ENCODE measurements at regions not wholly inside any gene's neighbourhood (a gene's known extent, or its start where the extent isn't known, plus 50 kb on each side); places are given as distances from the start of the nearest gene placed in this dataset.

- H3K4me1 Mint-ChIP-seq (ENCODE audit: low read depth) = no peaks in the 10 kb centered on the region
- peaks cover 4% of the 10 kb centered on the region for H3K27me3 Mint-ChIP-seq (ENCODE audit: low read depth)
- DNase-seq (ENCODE audit: low spot score) = no peak
- no peak overlapping the region for H3K27ac Mint-ChIP-seq (ENCODE audit: unreplicated experiment)
- H3K9me3 Mint-ChIP-seq (ENCODE audit: low read depth) = peaks cover 4% of the 10 kb centered on the region
- no peak overlapping the region for H3K4me3 Mint-ChIP-seq (ENCODE audit: unreplicated experiment)
- no peak for TF ChIP-seq CTCF (IDR thresholded peaks at IDR 0.05)
- H3K36me3 Mint-ChIP-seq (ENCODE audit: low read depth) = no peaks in the 10 kb centered on the region
Observed at GRCh38 chr19:31591258-31591657, 242.0 kb upstream of the TSHZ3 start.

GRCh38 chr19:31592456-31592855 lies 243.2 kb upstream of the TSHZ3 start:
- Mint-ChIP-seq H3K4me3 (ENCODE audit: unreplicated experiment) (no peak overlapping the region), H3K36me3 (ENCODE audit: low read depth) (no peaks in the 10 kb centered on the region), H3K4me1 (ENCODE audit: low read depth) (no peaks in the 10 kb centered on the region), H3K9me3 (ENCODE audit: low read depth) (peaks cover 4% of the 10 kb centered on the region), H3K27ac (ENCODE audit: unreplicated experiment) (no peak overlapping the region), H3K27me3 (ENCODE audit: low read depth) (peaks cover 4% of the 10 kb centered on the region)
- DNase-seq (ENCODE audit: low spot score) = no peak
- TF ChIP-seq CTCF (IDR thresholded peaks at IDR 0.05) = no peak

GRCh38 chr19:31594701-31595100 lies 245.5 kb upstream of the TSHZ3 start:
- H3K9me3 Mint-ChIP-seq (ENCODE audit: low read depth) = peaks cover 3% of the 10 kb centered on the region
- H3K4me1 Mint-ChIP-seq (ENCODE audit: low read depth) = no peaks in the 10 kb centered on the region
- DNase-seq (ENCODE audit: low spot score) = no peak
- peaks cover 2% of the 10 kb centered on the region for H3K27me3 Mint-ChIP-seq (ENCODE audit: low read depth)
- H3K36me3 Mint-ChIP-seq (ENCODE audit: low read depth) = no peaks in the 10 kb centered on the region
- H3K27ac Mint-ChIP-seq (ENCODE audit: unreplicated experiment) = no peak overlapping the region
- no peak for TF ChIP-seq CTCF (IDR thresholded peaks at IDR 0.05)
- no peak overlapping the region for H3K4me3 Mint-ChIP-seq (ENCODE audit: unreplicated experiment)

- DNase-seq (ENCODE audit: low spot score) = no peak
- Mint-ChIP-seq H3K4me3 (ENCODE audit: unreplicated experiment) (no peak overlapping the region), H3K36me3 (ENCODE audit: low read depth) (no peaks in the 10 kb centered on the region), H3K9me3 (ENCODE audit: low read depth) (no peaks in the 10 kb centered on the region), H3K27ac (ENCODE audit: unreplicated experiment) (no peak overlapping the region), H3K4me1 (ENCODE audit: low read depth) (no peaks in the 10 kb centered on the region), H3K27me3 (ENCODE audit: low read depth) (peaks cover 2% of the 10 kb centered on the region)
- TF ChIP-seq CTCF (IDR thresholded peaks at IDR 0.05) = no peak
Observed at GRCh38 chr19:31595521-31595920, 246.3 kb upstream of the TSHZ3 start.

GRCh38 chr19:31596751-31597150 lies 247.5 kb upstream of the TSHZ3 start:
- H3K27ac Mint-ChIP-seq (ENCODE audit: unreplicated experiment) = no peak overlapping the region
- DNase-seq (ENCODE audit: low spot score) = no peak
- no peaks in the 10 kb centered on the region for H3K9me3 Mint-ChIP-seq (ENCODE audit: low read depth)
- H3K27me3 Mint-ChIP-seq (ENCODE audit: low read depth) = peaks cover 2% of the 10 kb centered on the region
- no peak for TF ChIP-seq CTCF (IDR thresholded peaks at IDR 0.05)
- H3K4me3 Mint-ChIP-seq (ENCODE audit: unreplicated experiment) = no peak overlapping the region
- H3K36me3 Mint-ChIP-seq (ENCODE audit: low read depth) = no peaks in the 10 kb centered on the region
- H3K4me1 Mint-ChIP-seq (ENCODE audit: low read depth) = no peaks in the 10 kb centered on the region

Data from chondrocyte (in vitro differentiated cells).